ENCODE measurements at regions not wholly inside any gene's neighbourhood (a gene's known extent, or its start where the extent isn't known, plus 50 kb on each side); places are given as distances from the start of the nearest gene placed in this dataset.

DNA sequence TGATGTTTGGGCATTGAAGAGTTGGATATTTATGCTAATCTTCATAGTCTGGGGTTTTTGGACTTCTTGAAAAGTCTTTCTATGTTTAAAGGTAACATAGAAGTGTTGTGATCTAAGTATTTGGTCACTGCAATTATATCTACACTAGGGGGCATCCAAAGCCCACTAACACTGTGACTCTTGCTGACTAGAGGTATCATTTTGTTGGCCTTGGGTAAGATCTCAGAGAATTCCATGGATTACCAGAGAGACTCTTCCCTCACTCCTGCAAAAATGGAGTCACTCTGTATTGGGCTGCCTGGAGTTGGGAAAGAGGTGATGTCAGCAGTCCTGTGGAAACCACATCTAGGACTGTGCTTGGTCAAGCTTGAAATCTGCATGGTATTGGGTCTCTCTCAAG lies 1077.6 kb downstream of the FAM133A start:
- TF ChIP-seq, protein P1, sequence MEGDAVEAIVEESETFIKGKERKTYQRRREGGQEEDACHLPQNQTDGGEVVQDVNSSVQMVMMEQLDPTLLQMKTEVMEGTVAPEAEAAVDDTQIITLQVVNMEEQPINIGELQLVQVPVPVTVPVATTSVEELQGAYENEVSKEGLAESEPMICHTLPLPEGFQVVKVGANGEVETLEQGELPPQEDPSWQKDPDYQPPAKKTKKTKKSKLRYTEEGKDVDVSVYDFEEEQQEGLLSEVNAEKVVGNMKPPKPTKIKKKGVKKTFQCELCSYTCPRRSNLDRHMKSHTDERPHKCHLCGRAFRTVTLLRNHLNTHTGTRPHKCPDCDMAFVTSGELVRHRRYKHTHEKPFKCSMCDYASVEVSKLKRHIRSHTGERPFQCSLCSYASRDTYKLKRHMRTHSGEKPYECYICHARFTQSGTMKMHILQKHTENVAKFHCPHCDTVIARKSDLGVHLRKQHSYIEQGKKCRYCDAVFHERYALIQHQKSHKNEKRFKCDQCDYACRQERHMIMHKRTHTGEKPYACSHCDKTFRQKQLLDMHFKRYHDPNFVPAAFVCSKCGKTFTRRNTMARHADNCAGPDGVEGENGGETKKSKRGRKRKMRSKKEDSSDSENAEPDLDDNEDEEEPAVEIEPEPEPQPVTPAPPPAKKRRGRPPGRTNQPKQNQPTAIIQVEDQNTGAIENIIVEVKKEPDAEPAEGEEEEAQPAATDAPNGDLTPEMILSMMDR (conservative IDR thresholded peaks at IDR 0.05) = peak; percentile 21
- no peak for TF ChIP-seq ZFX (IDR thresholded peaks at IDR 0.05)
